Nephron progenitor cell (in vitro differentiated cells): ENCODE measurements at regions not wholly inside any gene's neighbourhood (a gene's known extent, or its start where the extent isn't known, plus 50 kb on each side); places are given as distances from the start of the nearest gene placed in this dataset.

Experiments used
- DNase-seq: peaks from one replicate; pipeline ENCODE4 v3.0.0; 2021
- H3K27ac Mint-ChIP-seq: 2 replicates; pipeline ENCODE4 v1.8.0; 2021; ENCODE audit warnings: mild to moderate bottlenecking, moderate library complexity, mixed read lengths
- H3K27me3 Mint-ChIP-seq: 2 replicates; pipeline ENCODE4 v1.8.0; 2021; ENCODE audit warnings: mild to moderate bottlenecking, low read depth, mixed read lengths; ENCODE audit not compliant: poor library complexity
- H3K36me3 Mint-ChIP-seq: 2 replicates; pipeline ENCODE4 v1.8.0; 2021; ENCODE audit warnings: low read depth, mixed read lengths
- H3K4me1 Mint-ChIP-seq: 2 replicates; pipeline ENCODE4 v1.8.0; 2021; ENCODE audit warnings: mixed read lengths
- H3K4me3 Mint-ChIP-seq: 2 replicates; pipeline ENCODE4 v1.8.0; 2021; ENCODE audit warnings: mild to moderate bottlenecking, moderate library complexity, mixed read lengths
- H3K9me3 Mint-ChIP-seq: 2 replicates; pipeline ENCODE4 v1.8.0; 2021; ENCODE audit warnings: mild to moderate bottlenecking, moderate library complexity, mixed read lengths
- CTCF ChIP-seq: fragments of 200-600 bp; sonication (generic); IDR thresholded peaks from 2 replicates; pipeline ENCODE4 v1.5.0; 2021; ENCODE audit warnings: antibody characterized with exemption

- H3K9me3 Mint-ChIP-seq: no peaks in the 10 kb centered on the region
- H3K36me3 Mint-ChIP-seq: no peaks in the 10 kb centered on the region
These were observed 261.6 kb upstream of the SASH1 start for GRCh38 chr6:148081076-148081475.

GRCh38 chr6:148082044-148082443 lies 260.6 kb upstream of the SASH1 start:
- no peak for TF ChIP-seq CTCF
- no peaks in the 10 kb centered on the region for H3K36me3 Mint-ChIP-seq
- no peak overlapping the region for H3K27ac Mint-ChIP-seq
- peaks cover 12% of the 10 kb centered on the region for H3K27me3 Mint-ChIP-seq
- peaks cover 7% of the 10 kb centered on the region for H3K4me1 Mint-ChIP-seq
- no peak overlapping the region for H3K4me3 Mint-ChIP-seq
- no peaks in the 10 kb centered on the region for H3K9me3 Mint-ChIP-seq
- no peak for DNase-seq

More at GRCh38 chr6:148081076-148081475, 261.6 kb upstream of the SASH1 start:
- H3K27me3 Mint-ChIP-seq: peaks cover 12% of the 10 kb centered on the region
- no peak overlapping the region for H3K27ac Mint-ChIP-seq
- TF ChIP-seq CTCF: no peak
- peaks cover 7% of the 10 kb centered on the region for H3K4me1 Mint-ChIP-seq
- no peak overlapping the region for H3K4me3 Mint-ChIP-seq
- DNase-seq: no peak

GRCh38 chr6:148082696-148083095 lies 259.9 kb upstream of the SASH1 start:
- Mint-ChIP-seq H3K36me3 (no peaks in the 10 kb centered on the region), H3K27ac (no peak overlapping the region), H3K27me3 (peaks cover 12% of the 10 kb centered on the region), H3K4me3 (no peak overlapping the region), H3K4me1 (peaks cover 7% of the 10 kb centered on the region), H3K9me3 (no peaks in the 10 kb centered on the region)
- DNase-seq: no peak
- no peak for TF ChIP-seq CTCF

GRCh38 chr6:148085631-148086331 lies 256.9 kb upstream of the SASH1 start:
- TF ChIP-seq CTCF: no peak
- no peak overlapping the region for H3K27ac Mint-ChIP-seq

GRCh38 chr6:148086386-148086785 lies 256.3 kb upstream of the SASH1 start:
- no peak for DNase-seq
- TF ChIP-seq CTCF: no peak
- Mint-ChIP-seq H3K27ac (no peak overlapping the region), H3K27me3 (peaks cover 4% of the 10 kb centered on the region), H3K4me1 (peaks cover 7% of the 10 kb centered on the region), H3K36me3 (peaks cover 11% of the 10 kb centered on the region), H3K9me3 (peaks cover 17% of the 10 kb centered on the region), H3K4me3 (no peak overlapping the region)

More at GRCh38 chr6:148085631-148086331, 256.9 kb upstream of the SASH1 start:
- Mint-ChIP-seq H3K9me3 (peaks cover 11% of the 10 kb centered on the region), H3K4me1 (peaks cover 7% of the 10 kb centered on the region), H3K36me3 (peaks cover 6% of the 10 kb centered on the region), H3K27me3 (peaks cover under 1% of the 10 kb centered on the region), H3K4me3 (no peak overlapping the region)
- DNase-seq: no peak

- H3K27ac Mint-ChIP-seq: no peak overlapping the region
These were observed 255.8 kb upstream of the SASH1 start for GRCh38 chr6:148086843-148087242.

More at GRCh38 chr6:148086843-148087242, 255.8 kb upstream of the SASH1 start:
- peaks cover 4% of the 10 kb centered on the region for H3K27me3 Mint-ChIP-seq
- H3K9me3 Mint-ChIP-seq: peaks cover 20% of the 10 kb centered on the region
- H3K4me3 Mint-ChIP-seq: no peak overlapping the region
- TF ChIP-seq CTCF: no peak
- DNase-seq: no peak
- peaks cover 11% of the 10 kb centered on the region for H3K36me3 Mint-ChIP-seq
- peaks cover 5% of the 10 kb centered on the region for H3K4me1 Mint-ChIP-seq
